GM03348 (cell line): ENCODE measurements at regions not wholly inside any gene's neighbourhood (a gene's known extent, or its start where the extent isn't known, plus 50 kb on each side); places are given as distances from the start of the nearest gene placed in this dataset.
A peak's percentile ranks its signal among the peaks of the same experiment; 100 is the strongest.

Source experiments
- DNase-seq: peaks from one replicate; pipeline ENCODE4 v3.0.0; 2012; ENCODE audit warnings: low spot score

- no peak for DNase-seq
These were observed 56.8 kb upstream of the IPO9 start for GRCh38 chr1:201772178-201772577.

DNA sequence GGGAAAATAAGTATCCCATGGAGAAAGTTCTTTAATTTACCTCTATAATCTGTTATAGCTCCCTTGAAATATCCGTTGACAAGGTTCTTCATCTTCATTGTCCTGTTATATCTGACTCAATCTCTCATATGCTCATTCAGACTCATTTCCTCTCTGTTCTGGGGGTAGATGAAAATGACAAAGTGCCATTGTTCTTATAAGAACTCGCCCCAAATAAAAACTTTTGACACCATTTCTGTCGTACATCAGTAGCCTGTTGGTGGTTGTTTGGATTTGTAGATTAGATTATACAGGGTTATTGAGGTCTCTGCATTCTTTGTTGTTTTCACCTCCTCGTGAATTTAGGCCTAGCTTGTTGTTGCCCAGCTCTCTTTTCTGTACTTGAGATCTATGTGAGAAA lies 55.2 kb upstream of the IPO9 start:
- DNase-seq = no peak

- peak; percentile 66 for DNase-seq
These were observed 54.6 kb upstream of the IPO9 start for GRCh38 chr1:201774224-201774982.

DNA sequence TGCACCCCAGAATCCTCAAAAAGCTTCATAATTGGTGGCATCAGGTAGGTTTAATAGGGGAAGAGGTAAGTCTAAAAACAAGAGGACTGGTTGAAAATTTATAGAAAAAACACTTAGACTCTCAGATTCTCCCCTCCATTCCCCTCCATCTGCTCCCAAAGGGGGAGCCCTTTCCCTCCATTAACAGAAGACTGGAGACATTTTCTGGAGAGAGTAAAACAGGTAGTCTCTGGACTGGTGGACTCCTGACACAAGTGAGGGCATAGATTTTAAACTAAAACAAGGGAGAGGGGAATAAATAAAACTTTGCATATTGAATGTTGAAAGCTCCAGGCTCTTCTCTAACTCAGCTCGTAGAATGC lies 54.0 kb upstream of the IPO9 start:
- DNase-seq = no peak

DNA sequence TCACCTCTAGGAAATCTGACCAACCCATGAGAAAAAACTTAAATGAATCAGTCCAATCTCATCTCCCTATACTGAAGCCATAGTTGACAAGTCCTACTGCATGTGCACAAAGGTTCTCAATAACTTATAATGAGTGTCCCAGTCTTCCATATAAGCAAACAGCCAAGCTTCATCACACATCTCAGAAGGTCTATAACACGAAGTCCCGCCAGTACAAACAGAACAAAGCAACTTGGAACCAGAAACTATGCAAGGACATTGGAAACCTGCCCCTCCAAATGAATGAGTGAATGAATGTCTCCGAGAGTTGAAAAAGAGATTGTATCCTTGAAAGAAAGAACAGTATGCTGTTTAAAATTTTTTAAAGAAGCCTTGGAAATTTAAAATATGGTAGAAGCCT lies 53.6 kb upstream of the IPO9 start:
- DNase-seq = no peak

GRCh38 chr1:201778279-201779065 lies 50.5 kb upstream of the IPO9 start:
- DNase-seq = peak; percentile 69
